GM03348 (cell line): ENCODE measurements at regions not wholly inside any gene's neighbourhood (a gene's known extent, or its start where the extent isn't known, plus 50 kb on each side); places are given as distances from the start of the nearest gene placed in this dataset.

Experiments used
- DNase-seq: peaks from one replicate; pipeline ENCODE4 v3.0.0; 2012; ENCODE audit warnings: low spot score

- no peak for DNase-seq
Measured at GRCh38 chr5:174291162-174291561, 245.7 kb downstream of the NSG2 start.

- DNase-seq, result no peak
Measured at GRCh38 chr5:174292348-174292747, 246.8 kb downstream of the NSG2 start.

GRCh38 chr5:174293006-174293405, 247.5 kb downstream of the NSG2 start:
- no peak for DNase-seq

DNA sequence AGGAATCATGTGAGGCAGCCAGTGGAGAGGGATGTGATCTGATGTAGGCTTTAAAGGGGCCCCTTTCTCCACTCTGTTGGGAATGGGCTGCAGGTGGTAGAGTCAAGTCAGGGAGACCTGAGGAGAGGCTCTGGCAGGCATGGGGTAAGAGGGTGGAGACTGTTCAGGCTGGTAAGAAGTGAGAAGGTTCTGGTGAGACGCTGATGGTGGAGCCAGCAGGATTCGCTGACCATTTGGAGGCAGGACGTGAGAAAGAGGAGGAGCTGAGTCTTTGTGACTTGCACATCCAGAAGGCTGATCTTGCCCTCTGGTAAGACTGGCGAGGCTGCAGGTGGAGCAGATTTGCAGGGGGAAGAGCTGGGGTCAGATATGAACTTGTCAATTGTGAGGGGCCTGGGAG, 248.0 kb downstream of the NSG2 start:
- no peak for DNase-seq

DNA sequence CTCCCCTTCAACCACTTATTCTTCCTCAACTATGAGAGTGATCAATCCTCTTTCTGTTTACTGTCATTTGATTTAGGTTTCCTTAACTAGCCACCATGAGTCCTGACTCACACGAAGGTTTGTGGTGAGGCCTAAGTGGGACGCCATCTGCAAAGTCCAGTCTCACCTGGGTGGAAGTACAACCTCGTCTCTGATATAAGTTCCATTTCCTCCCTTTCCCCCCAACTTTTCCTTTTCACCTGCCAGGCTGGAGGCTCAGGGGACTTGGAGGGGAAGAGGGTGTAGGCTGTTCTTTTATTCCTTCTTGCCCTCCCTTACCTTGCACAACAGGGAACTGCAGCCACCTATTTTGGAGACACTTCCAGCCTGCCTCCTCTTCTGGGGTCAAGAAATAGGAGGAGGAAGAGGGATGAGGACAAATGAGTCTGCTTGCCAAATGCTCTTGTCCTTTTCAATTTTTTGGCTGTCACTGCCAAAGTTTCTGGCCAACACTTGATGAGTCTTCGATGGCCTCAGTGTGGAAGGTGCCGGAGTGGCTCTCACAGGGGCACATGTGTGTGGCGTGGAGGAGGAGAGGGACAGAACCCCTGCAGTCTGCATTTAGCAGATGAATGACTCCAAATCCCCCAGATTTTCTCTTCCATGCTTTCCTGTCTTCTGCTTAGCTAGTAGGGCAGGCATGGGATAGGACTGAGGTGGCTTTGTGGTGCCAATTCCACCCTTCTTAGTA, 249.6 kb downstream of the NSG2 start:
- no peak for DNase-seq

GRCh38 chr5:174295702-174296436, 250.4 kb downstream of the NSG2 start:
- no peak for DNase-seq

GRCh38 chr5:174300118-174300940, 254.8 kb downstream of the NSG2 start:
- DNase-seq, result no peak

DNA sequence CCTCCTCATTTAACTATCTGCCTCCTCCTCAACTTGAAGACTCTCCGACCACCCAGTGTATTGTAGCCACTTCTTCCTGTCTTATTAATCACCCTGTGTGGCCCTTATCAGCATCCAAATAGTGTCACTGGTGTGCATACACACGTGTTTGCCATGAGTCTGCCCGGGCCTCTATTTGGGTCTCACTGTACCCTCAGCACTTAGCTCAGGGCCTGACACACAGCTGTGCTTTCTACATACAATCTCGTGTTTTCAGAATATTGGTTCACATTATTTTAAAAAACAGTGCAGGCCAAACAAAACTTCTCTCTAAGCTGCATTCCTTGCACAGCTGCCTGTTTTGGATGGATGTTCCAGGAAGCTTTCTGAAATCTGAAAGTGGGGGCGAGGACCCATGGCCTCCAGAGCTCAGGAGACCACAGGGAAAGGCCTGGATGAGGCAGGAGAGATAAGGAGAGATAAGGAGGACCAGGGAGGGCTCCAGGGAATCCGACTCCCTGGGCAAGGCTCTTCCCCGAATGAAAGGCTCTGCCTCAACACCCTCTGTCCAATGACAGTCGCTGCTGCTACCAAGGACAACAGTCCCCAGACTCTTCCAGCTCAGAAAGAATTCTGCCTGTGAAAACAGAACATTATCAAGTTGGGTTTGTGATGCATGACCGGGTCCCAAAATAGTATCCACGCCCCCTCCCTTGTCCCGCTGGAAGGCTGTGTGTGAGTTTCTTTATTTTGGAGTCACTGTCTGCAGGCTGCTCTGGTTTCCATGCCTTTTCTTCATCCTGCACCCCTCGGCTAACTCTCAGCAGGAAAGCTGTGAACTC, 255.6 kb downstream of the NSG2 start:
- no peak for DNase-seq

DNA sequence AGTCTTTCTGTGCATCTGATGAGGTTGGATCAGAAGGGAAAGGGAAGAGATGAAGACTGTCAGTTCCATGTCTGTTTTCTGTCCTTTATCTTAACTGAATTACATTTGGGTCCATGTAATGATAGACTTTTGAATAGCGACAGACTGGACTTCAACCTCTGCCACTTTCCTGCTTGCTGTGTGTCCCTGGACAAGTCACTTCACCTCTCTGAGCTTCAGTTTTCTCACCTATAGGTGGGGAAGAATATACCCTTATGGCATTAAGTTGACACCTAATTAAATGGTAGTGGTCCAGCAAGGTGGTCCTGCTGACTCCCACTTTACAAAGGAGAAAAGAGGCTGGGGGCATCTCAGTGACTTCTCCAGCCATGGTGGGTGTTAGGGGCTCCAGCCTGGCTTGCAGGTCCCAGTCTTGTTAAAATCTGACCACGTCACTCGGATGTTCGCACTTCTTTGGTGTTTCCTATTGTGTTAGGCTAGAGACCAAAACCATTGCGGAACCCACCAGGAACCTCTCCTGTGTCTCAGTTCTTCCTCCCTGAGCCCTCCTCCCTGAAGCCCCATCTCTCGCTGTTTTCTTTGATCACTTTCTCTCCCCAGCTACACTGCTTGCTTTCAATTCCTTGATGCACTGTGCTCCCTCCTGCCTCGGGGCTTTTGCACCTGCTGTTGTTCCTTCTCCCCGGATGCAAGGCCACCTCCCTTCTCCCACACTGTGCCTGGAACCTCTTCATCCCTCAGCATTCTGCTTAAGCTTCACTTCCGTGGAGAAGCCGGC, 256.5 kb downstream of the NSG2 start:
- no peak for DNase-seq

GRCh38 chr5:174303035-174303434, 257.5 kb downstream of the NSG2 start:
- no peak for DNase-seq

DNA sequence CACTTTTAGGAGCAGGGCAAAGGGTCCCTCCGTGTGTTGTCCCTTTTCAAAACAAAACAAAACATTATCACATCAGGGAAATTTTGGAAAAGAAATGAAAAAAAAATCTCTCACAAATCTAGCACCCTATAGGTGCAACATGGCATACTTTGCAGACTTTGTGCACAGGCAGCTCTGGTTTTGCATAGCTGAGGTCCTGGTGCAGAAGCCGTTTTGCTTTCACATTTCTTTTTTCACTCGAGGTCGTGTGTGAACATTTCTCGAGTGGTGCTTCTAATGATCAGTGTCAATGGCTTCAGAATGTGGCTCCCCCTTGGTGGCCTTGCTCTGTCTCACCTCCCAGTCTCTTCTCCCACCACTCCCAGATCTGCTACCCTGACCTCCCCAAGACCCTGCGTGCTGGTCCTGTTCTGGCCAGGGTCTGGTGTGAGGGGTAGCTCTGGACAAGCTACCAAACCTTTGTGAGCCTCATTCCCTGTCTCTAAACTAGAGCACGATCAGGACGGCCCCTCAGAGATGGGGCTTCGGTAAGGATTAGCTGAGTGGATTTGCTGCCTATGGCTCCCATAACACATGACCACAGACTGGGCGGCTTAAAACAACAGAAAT, 258.0 kb downstream of the NSG2 start:
- no peak for DNase-seq

- DNase-seq, result no peak
Measured at GRCh38 chr5:174305241-174305681, 259.8 kb downstream of the NSG2 start.

GRCh38 chr5:174306345-174307030, 261.0 kb downstream of the NSG2 start:
- DNase-seq, result peak; percentile 31

DNA sequence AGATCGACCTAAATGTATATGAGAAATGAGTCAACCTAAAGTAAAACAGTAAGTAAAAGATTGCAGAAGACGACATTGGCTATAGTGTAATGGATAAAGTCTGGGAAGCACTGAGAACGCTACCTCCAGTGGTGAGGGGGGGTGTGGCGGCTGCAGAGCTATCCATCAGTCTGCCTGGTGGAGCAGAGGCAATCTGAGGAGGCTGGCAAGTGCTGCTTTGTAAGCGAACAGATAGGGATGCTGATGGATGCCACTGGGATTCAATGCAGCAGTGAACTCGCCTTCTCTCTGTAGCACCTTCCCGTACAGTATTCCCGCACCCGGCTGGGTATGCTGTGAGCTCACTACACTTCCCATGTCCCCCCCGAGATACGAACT, 261.5 kb downstream of the NSG2 start:
- DNase-seq, result no peak

- DNase-seq, result no peak
Measured at GRCh38 chr5:174307656-174308271, 262.3 kb downstream of the NSG2 start.

DNA sequence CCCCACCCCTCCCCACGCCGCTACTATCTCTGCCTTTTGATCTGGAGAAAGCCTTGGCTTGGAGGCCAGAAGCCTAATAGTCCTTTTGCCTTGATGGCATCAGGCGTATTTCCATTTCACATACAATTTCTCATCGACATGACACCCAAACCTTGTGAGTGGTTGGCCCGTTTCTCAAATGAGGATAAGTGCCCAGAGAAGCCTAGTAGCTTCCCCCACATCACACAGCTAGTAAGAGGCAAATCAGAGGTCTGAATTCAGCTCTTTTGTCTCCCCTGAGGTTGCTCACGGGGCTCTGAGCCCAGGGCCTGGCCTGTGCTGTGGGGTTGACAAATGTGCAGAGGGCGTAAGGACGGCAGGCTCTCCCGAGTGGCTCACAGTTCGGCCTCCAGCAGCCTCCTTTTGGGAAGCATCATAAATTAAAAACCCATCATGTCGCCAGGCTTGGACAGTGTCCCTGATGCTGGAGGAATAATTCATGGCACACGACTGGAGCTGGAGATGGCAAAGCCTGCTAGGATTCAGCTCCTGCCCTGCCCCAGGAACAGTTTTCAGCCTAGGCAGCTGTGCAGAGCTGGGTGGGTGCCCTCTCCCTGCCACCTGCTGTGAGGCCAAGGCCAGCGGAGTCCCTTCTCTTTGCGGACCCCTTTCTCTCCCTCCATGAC, 263.8 kb downstream of the NSG2 start:
- DNase-seq, result no peak

- DNase-seq, result no peak
Measured at GRCh38 chr5:174310243-174310642, 264.7 kb downstream of the NSG2 start.

- no peak for DNase-seq
Measured at GRCh38 chr5:174310706-174311105, 265.2 kb downstream of the NSG2 start.

DNA sequence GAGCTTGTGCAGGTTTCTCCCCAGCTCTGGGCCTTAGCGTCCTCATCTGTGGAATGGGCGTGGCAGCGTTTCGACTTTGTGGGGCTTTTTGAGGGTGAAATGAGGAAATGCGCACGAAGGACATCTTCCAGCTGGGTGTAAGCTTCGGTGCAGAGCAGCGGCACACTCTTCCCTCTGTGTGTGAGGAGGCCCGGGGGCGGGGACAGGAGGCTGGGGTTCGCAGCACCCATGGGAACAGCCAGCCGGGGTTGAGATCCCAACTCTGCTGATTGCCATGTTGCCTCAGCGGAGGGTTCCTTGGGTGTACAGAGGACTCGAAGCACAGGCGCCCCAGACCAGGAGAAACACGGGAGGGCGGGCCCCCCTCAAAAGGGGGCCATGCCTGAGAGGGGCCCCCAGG, 265.6 kb downstream of the NSG2 start:
- DNase-seq, result no peak
